H9 (cell line): ENCODE measurements at regions not wholly inside any gene's neighbourhood (a gene's known extent, or its start where the extent isn't known, plus 50 kb on each side); places are given as distances from the start of the nearest gene placed in this dataset.

Experiments used
- DNase-seq: peaks from one replicate; pipeline ENCODE4 v3.0.0-alpha.2; 2017
- H2AFZ ChIP-seq: one replicate; pipeline ENCODE4 v1.6.1; 2013; ENCODE audit warnings: mild to moderate bottlenecking, low read length, control low read depth, moderate library complexity
- H2AK5ac ChIP-seq: 2 replicates; pipeline ENCODE4 v1.6.1; 2013; ENCODE audit warnings: low read length, control low read depth, mixed read lengths; ENCODE audit not compliant: insufficient read length
- H2BK120ac ChIP-seq: one replicate; pipeline ENCODE4 v1.6.1; 2013; ENCODE audit warnings: low read depth, mild to moderate bottlenecking, low read length, control low read depth, inconsistent platforms; ENCODE audit not compliant: poor library complexity, severe bottlenecking
- H2BK12ac ChIP-seq: 2 replicates; pipeline ENCODE4 v1.6.1; 2013; ENCODE audit warnings: low read length, control low read depth, mixed read lengths, low read depth; ENCODE audit not compliant: insufficient read length
- H2BK15ac ChIP-seq: 2 replicates; pipeline ENCODE4 v1.6.1; 2013; ENCODE audit warnings: low read depth, low read length, control low read depth
- H2BK20ac ChIP-seq: one replicate; pipeline ENCODE4 v1.6.1; 2013; ENCODE audit warnings: low read depth, mild to moderate bottlenecking, low read length, control low read depth, inconsistent platforms; ENCODE audit not compliant: poor library complexity, severe bottlenecking
- H2BK5ac ChIP-seq: 2 replicates; pipeline ENCODE4 v1.6.1; 2013; ENCODE audit warnings: low read length, control low read depth, mixed read lengths; ENCODE audit not compliant: insufficient read length
- H3K14ac ChIP-seq: 2 replicates; pipeline ENCODE4 v1.6.1; 2013; ENCODE audit warnings: low read length, control low read depth; ENCODE audit not compliant: insufficient read depth
- H3K18ac ChIP-seq: 2 replicates; pipeline ENCODE4 v1.6.1; 2013; ENCODE audit warnings: low read depth, mild to moderate bottlenecking, mixed read lengths, low read length, control low read depth; ENCODE audit not compliant: insufficient read length
- H3K23ac ChIP-seq: 2 replicates; pipeline ENCODE4 v1.6.1; 2013; ENCODE audit warnings: low read length, control low read depth, mixed read lengths, low read depth; ENCODE audit not compliant: insufficient read length
- H3K23me2 ChIP-seq: 2 replicates; pipeline ENCODE4 v1.6.1; 2013; ENCODE audit warnings: low read depth, mild to moderate bottlenecking, mixed read lengths, low read length, control low read depth; ENCODE audit not compliant: insufficient read length, poor library complexity, severe bottlenecking
- H3K27ac ChIP-seq: 2 replicates; pipeline ENCODE4 v1.5.1; 2013; ENCODE audit warnings: low read length, control low read depth, mixed read lengths, low read depth; ENCODE audit not compliant: insufficient read length
- H3K27me3 ChIP-seq: 2 replicates; pipeline ENCODE4 v1.6.1; 2013; ENCODE audit warnings: low read length, control low read depth, inconsistent platforms; ENCODE audit not compliant: insufficient read depth
- H3K4ac ChIP-seq: 2 replicates; pipeline ENCODE4 v1.6.1; 2013; ENCODE audit warnings: low read depth, mild to moderate bottlenecking, control low read depth, inconsistent platforms, low read length, moderate library complexity
- H3K4me1 ChIP-seq: 2 replicates; pipeline ENCODE4 v1.6.1; 2013; ENCODE audit warnings: low read length, control low read depth, inconsistent platforms; ENCODE audit not compliant: insufficient read depth
- H3K4me2 ChIP-seq: 2 replicates; pipeline ENCODE4 v1.6.1; 2013; ENCODE audit warnings: low read length, control low read depth, mixed read lengths; ENCODE audit not compliant: insufficient read length, insufficient read depth
- H3K56ac ChIP-seq: 2 replicates; pipeline ENCODE4 v1.6.1; 2013; ENCODE audit warnings: low read depth, mild to moderate bottlenecking, mixed read lengths, low read length, control low read depth; ENCODE audit not compliant: insufficient read length
- H3K79me1 ChIP-seq: 2 replicates; pipeline ENCODE4 v1.6.1; 2013; ENCODE audit warnings: low read depth, mild to moderate bottlenecking, moderate library complexity, low read length, control low read depth, inconsistent platforms; ENCODE audit not compliant: insufficient read depth, poor library complexity, severe bottlenecking
- H3K79me2 ChIP-seq: 2 replicates; pipeline ENCODE4 v1.6.1; 2013; ENCODE audit warnings: low read length, control low read depth, inconsistent platforms; ENCODE audit not compliant: insufficient read depth
- H3K9ac ChIP-seq: 2 replicates; pipeline ENCODE4 v1.6.1; 2013; ENCODE audit warnings: low read length, control low read depth, mixed read lengths; ENCODE audit not compliant: insufficient read length; ENCODE audit errors: extremely low read depth
- H3K9me3 ChIP-seq: one replicate; pipeline ENCODE4 v1.6.1; 2013; ENCODE audit warnings: low read depth, low read length, inconsistent platforms; ENCODE audit not compliant: control insufficient read depth
- H3T11ph ChIP-seq: one replicate; pipeline ENCODE4 v1.6.1; 2013; ENCODE audit warnings: mild to moderate bottlenecking, low read length, control low read depth, inconsistent platforms
- H4K20me1 ChIP-seq: one replicate; pipeline ENCODE4 v1.6.1; 2013; ENCODE audit not compliant: control insufficient read depth, insufficient read length, insufficient read depth
- H4K5ac ChIP-seq: 2 replicates; pipeline ENCODE4 v1.6.1; 2013; ENCODE audit warnings: low read depth, mild to moderate bottlenecking, mixed read lengths, low read length, control low read depth; ENCODE audit not compliant: insufficient read length
- H4K8ac ChIP-seq: replicated peaks from 2 replicates; pipeline ENCODE4 v1.6.1; 2013; ENCODE audit warnings: low read length, control low read depth, mixed read lengths, low read depth; ENCODE audit not compliant: insufficient read length
- H4K91ac ChIP-seq: 2 replicates; pipeline ENCODE4 v1.6.1; 2013; ENCODE audit warnings: low read depth, mild to moderate bottlenecking, moderate library complexity, mixed read lengths, low read length, control low read depth; ENCODE audit not compliant: insufficient read length
- H3K27ac Mint-ChIP-seq, 3 experiments: 2 replicates in 2 of 3; 3 replicates in 1 of 3; pipeline ENCODE4 v1.8.0; 2020 to 2021; ENCODE audit warnings: mixed read lengths in 3 of 3, mild to moderate bottlenecking in 1 of 3, moderate library complexity in 1 of 3
- H3K27me3 Mint-ChIP-seq: 2 replicates; pipeline ENCODE4 v1.8.0; 2021; ENCODE audit warnings: low read depth, mild to moderate bottlenecking, moderate library complexity, mixed read lengths
- H3K36me3 Mint-ChIP-seq, 3 experiments: 2 replicates in 2 of 3; 3 replicates in 1 of 3; pipeline ENCODE4 v1.8.0; 2020 to 2021; ENCODE audit warnings: low read depth in 3 of 3, mixed read lengths in 3 of 3; ENCODE audit not compliant: insufficient read depth in 1 of 3
- H3K4me1 Mint-ChIP-seq, 2 experiments: 2 replicates each; pipeline ENCODE4 v1.8.0; 2020; ENCODE audit warnings: mixed read lengths in 2 of 2
- H3K4me3 Mint-ChIP-seq, 2 experiments: 2 replicates in 1 of 2; 3 replicates in 1 of 2; pipeline ENCODE4 v1.8.0; 2020 to 2021; ENCODE audit warnings: mild to moderate bottlenecking in 2 of 2, mixed read lengths in 2 of 2, moderate library complexity in 1 of 2
- H3K9me3 Mint-ChIP-seq, 2 experiments: 2 replicates in 1 of 2; 3 replicates in 1 of 2; pipeline ENCODE4 v1.8.0; 2020; ENCODE audit warnings: mild to moderate bottlenecking in 2 of 2, mixed read lengths in 2 of 2, moderate library complexity in 1 of 2
- CTCF ChIP-seq: fragments of 200-600 bp; sonication (generic); conservative IDR thresholded peaks from 3 replicates; pipeline ENCODE4 v1.8.0; 2021; ENCODE audit warnings: antibody characterized with exemption, mild to moderate bottlenecking
- WGBS: extraction: QIAGEN DNeasy Blood & Tissue Kit; methylation state at CpG from one replicate; pipeline ENCODE4 v1.1.7; 2013; ENCODE audit warnings: missing lambda C conversion rate, low lambda C conversion rate, mixed read lengths; ENCODE audit not compliant: insufficient read length; ENCODE audit errors: extremely low coverage; 5-methylcytosine and 5-hydroxymethylcytosine counted together

- no peak for TF ChIP-seq CTCF
- peaks cover 11% of the 10 kb centered on the region for H3K27me3 Mint-ChIP-seq
- WGBS = no CpG with 5 or more reads among the region's 5 CpGs
- H3K9ac ChIP-seq = no peak overlapping the region
- H3K79me2 ChIP-seq = no peaks in the 10 kb centered on the region
- no peak overlapping the region for H3K56ac ChIP-seq
- no peak overlapping the region for H3K4ac ChIP-seq
- H3K14ac ChIP-seq = no peak overlapping the region
- no peak overlapping the region for H4K5ac ChIP-seq
- no peaks in the 10 kb centered on the region for H3K27me3 ChIP-seq
- peaks cover 4 to 7% of the 10 kb centered on the region in 2 experiments for H3K4me1 Mint-ChIP-seq
- H3K4me2 ChIP-seq = no peak overlapping the region
- peaks cover 5 to 7% of the 10 kb centered on the region in 2 experiments; a peak in 4 of 5 replicates for H3K9me3 Mint-ChIP-seq
- H4K8ac ChIP-seq = no peak overlapping the region
- peaks cover 2% of the 10 kb centered on the region for H3K4me1 ChIP-seq
- no peak overlapping the region for H4K91ac ChIP-seq
- no peaks in the 10 kb centered on the region; a peak in 1 of 7 replicates for H3K36me3 Mint-ChIP-seq
- no peaks in the 10 kb centered on the region for H3K9me3 ChIP-seq
- H3K18ac ChIP-seq = no peak overlapping the region
- no peak overlapping the region for H2BK12ac ChIP-seq
- no peaks in the 10 kb centered on the region for H3K23me2 ChIP-seq
- no peak overlapping the region for H3K23ac ChIP-seq
- no peak overlapping the region for H2BK20ac ChIP-seq
- no peak overlapping the region for H2BK15ac ChIP-seq
- H3K79me1 ChIP-seq = no peaks in the 10 kb centered on the region
- no peak overlapping the region for H2AK5ac ChIP-seq
- H2BK5ac ChIP-seq = no peak overlapping the region
- H4K20me1 ChIP-seq = no peaks in the 10 kb centered on the region
- H2AFZ ChIP-seq = no peak overlapping the region
- H3K27ac Mint-ChIP-seq = no peak overlapping the region
- no peak overlapping the region for H3K27ac ChIP-seq
- DNase-seq = peak; percentile 23
- no peak overlapping the region for H2BK120ac ChIP-seq
- H3K4me3 Mint-ChIP-seq = no peak overlapping the region; a peak in 1 of 5 replicates
- H3T11ph ChIP-seq = no peak overlapping the region
These were observed 59.2 kb downstream of the ZNF503 start for GRCh38 chr10:75342397-75342796.
